ENCODE measurements at regions not wholly inside any gene's neighbourhood (a gene's known extent, or its start where the extent isn't known, plus 50 kb on each side); places are given as distances from the start of the nearest gene placed in this dataset.
"Not testable (repeated sequence)": the region's sequence is repeated elsewhere in the genome, so short reads cannot be mapped to it uniquely, and the experiment has no call there.

GRCh38 chr1:234779600-234779999 lies 169.6 kb upstream of the IRF2BP2 start:
- TF ChIP-seq CTCF (IDR thresholded peaks at IDR 0.05); FOSL2 (IDR thresholded peaks at IDR 0.05; ENCODE audit: borderline replicate concordance, low read depth): not testable (repeated sequence)

Measured in SK-N-SH (cell line).